ENCODE measurements at regions not wholly inside any gene's neighbourhood (a gene's known extent, or its start where the extent isn't known, plus 50 kb on each side); places are given as distances from the start of the nearest gene placed in this dataset.

- no peak for TF ChIP-seq CTCF (IDR thresholded peaks at IDR 0.05; ENCODE audit: borderline replicate concordance)
- peaks cover 23% of the 10 kb centered on the region for H3K9me3 ChIP-seq (replicated peaks)
- H3K4me1 ChIP-seq, result no peaks in the 10 kb centered on the region
- no peak overlapping the region for H3K27ac ChIP-seq (replicated peaks)
- H3K27me3 ChIP-seq (ENCODE audit: low read depth), result no peaks in the 10 kb centered on the region
- no peak overlapping the region for H3K4me3 ChIP-seq
- no peak for DNase-seq
- no peaks in the 10 kb centered on the region for H3K36me3 ChIP-seq
- intact Hi-C loops (cut with micrococcal nuclease), result no loop called here
Measured at GRCh38 chr14:53836551-53836950, 120.1 kb downstream of the BMP4 start.

- no peaks in the 10 kb centered on the region for H3K27me3 ChIP-seq (ENCODE audit: low read depth)
Measured at GRCh38 chr14:53828820-53829219, 127.8 kb downstream of the BMP4 start.

GRCh38 chr14:53824061-53824460 is 132.6 kb downstream of the BMP4 start:
- Histone ChIP-seq H3K27me3 (ENCODE audit: low read depth) (no peaks in the 10 kb centered on the region), H3K36me3 (no peaks in the 10 kb centered on the region), H3K4me1 (no peaks in the 10 kb centered on the region), H3K4me3 (no peak overlapping the region), H3K27ac (replicated peaks) (no peak overlapping the region), H3K9me3 (replicated peaks) (peaks cover 12% of the 10 kb centered on the region)
- no peak for TF ChIP-seq CTCF (IDR thresholded peaks at IDR 0.05; ENCODE audit: borderline replicate concordance)
- DNase-seq, result no peak
- intact Hi-C loops (cut with micrococcal nuclease), result no loop called here

More at GRCh38 chr14:53828820-53829219, 127.8 kb downstream of the BMP4 start:
- Histone ChIP-seq H3K9me3 (replicated peaks) (peaks cover 34% of the 10 kb centered on the region), H3K27ac (replicated peaks) (no peak overlapping the region), H3K36me3 (no peaks in the 10 kb centered on the region), H3K4me3 (no peak overlapping the region), H3K4me1 (no peaks in the 10 kb centered on the region)
- intact Hi-C loops (cut with micrococcal nuclease), result no loop called here
- no peak for DNase-seq
- TF ChIP-seq CTCF (IDR thresholded peaks at IDR 0.05; ENCODE audit: borderline replicate concordance), result no peak

- Histone ChIP-seq H3K4me1 (no peaks in the 10 kb centered on the region), H3K36me3 (no peaks in the 10 kb centered on the region), H3K27ac (replicated peaks) (no peak overlapping the region), H3K9me3 (replicated peaks) (peaks cover 9% of the 10 kb centered on the region), H3K4me3 (no peak overlapping the region), H3K27me3 (ENCODE audit: low read depth) (no peaks in the 10 kb centered on the region)
- DNase-seq, result no peak
- TF ChIP-seq CTCF (IDR thresholded peaks at IDR 0.05; ENCODE audit: borderline replicate concordance), result no peak
- intact Hi-C loops (cut with micrococcal nuclease), result no loop called here
Measured at GRCh38 chr14:53814392-53814791, 142.2 kb downstream of the BMP4 start.

GRCh38 chr14:53810221-53810620 is 146.4 kb downstream of the BMP4 start:
- Histone ChIP-seq H3K9me3 (replicated peaks) (no peaks in the 10 kb centered on the region), H3K27me3 (ENCODE audit: low read depth) (no peaks in the 10 kb centered on the region), H3K27ac (replicated peaks) (no peak overlapping the region), H3K4me3 (no peak overlapping the region), H3K36me3 (no peaks in the 10 kb centered on the region), H3K4me1 (peaks cover 4% of the 10 kb centered on the region)
- DNase-seq, result no peak
- TF ChIP-seq CTCF (IDR thresholded peaks at IDR 0.05; ENCODE audit: borderline replicate concordance), result no peak
- intact Hi-C loops (cut with micrococcal nuclease), result no loop called here

GRCh38 chr14:53808042-53808441 is 148.6 kb downstream of the BMP4 start:
- H3K27me3 ChIP-seq (ENCODE audit: low read depth), result no peaks in the 10 kb centered on the region
- DNase-seq, result no peak
- H3K27ac ChIP-seq (replicated peaks), result peak overlapping the region; percentile 71
- peaks cover 4% of the 10 kb centered on the region for H3K4me1 ChIP-seq
- intact Hi-C loops (cut with micrococcal nuclease), result no loop called here
- TF ChIP-seq CTCF (IDR thresholded peaks at IDR 0.05; ENCODE audit: borderline replicate concordance), result no peak
- no peak overlapping the region for H3K4me3 ChIP-seq
- H3K36me3 ChIP-seq, result no peaks in the 10 kb centered on the region
- H3K9me3 ChIP-seq (replicated peaks), result peaks cover 8% of the 10 kb centered on the region

Data from left ventricle myocardium inferior (tissue), 1 donor.